K562 (cell line): ENCODE measurements at regions not wholly inside any gene's neighbourhood (a gene's known extent, or its start where the extent isn't known, plus 50 kb on each side); places are given as distances from the start of the nearest gene placed in this dataset.

ENCODE experiments used
- ATAC-seq: fragments of 200-7000 bp; cut with Tn5 transposase; 3 replicates; pipeline ENCODE4 v1.9.1; 2020; ENCODE audit warnings: moderate library complexity
- BruUV-seq: library from RNA; stranded (reverse); fragments of 400-500 nt; replicated peaks from 2 replicates; lab custom pipeline; 2021; lab: Mats Ljungman, UMichigan
- CTCF ChIA-PET: fragments of 300-600 bp; formaldehyde crosslinking; extraction: SDS; loops from one replicate; lab custom pipeline; 2021; ENCODE audit warnings: low intra/inter-chr PET ratio; lab: Yijun Ruan, JAX
- POLR2A ChIA-PET: fragments of 300-600, 350-650 bp; sonication (Branson Sonifier 250); formaldehyde crosslinking; extraction: SDS; loops from one replicate; lab custom pipeline; 2021; ENCODE audit warnings: antibody characterized with exemption, inconsistent platforms; lab: Yijun Ruan, JAX
- DNase-seq, 4 experiments: peaks; one replicate each; pipeline versions ENCODE4 v3.0.0 to v3.0.0-alpha.2; 2011 to 2018; ENCODE audit warnings: low spot score in 3 of 4, mixed read lengths in 3 of 4; ENCODE audit errors: extremely low read depth in 1 of 4
- FAIRE-seq: peaks from 2 replicates; lab custom pipeline; 2011; peaks lifted over from hg19 to GRCh38; lab: Jason Lieb, UNC
- H2AFZ ChIP-seq: 2 replicates; pipeline ENCODE4 v1.6.0; 2011; ENCODE audit warnings: low read depth, low read length, control low read depth, inconsistent platforms
- H3K27ac ChIP-seq: fragments of 200-600 bp; 3 replicates; pipeline ENCODE4 v1.8.0; 2011; ENCODE audit warnings: low read depth, mild to moderate bottlenecking, control low read depth, inconsistent platforms, low read length, moderate library complexity, mixed read lengths; ENCODE audit errors: extremely low read depth
- H3K27me3 ChIP-seq, 2 experiments: fragments of 300-600 bp in 1 of 2; 2 replicates in 1 of 2; 3 replicates in 1 of 2; pipeline versions ENCODE4 v1.6.0 to v1.8.0; 2011; ENCODE audit warnings: inconsistent platforms in 2 of 2, low read length in 2 of 2, mild to moderate bottlenecking in 1 of 2, mixed read lengths in 1 of 2, moderate library complexity in 1 of 2; ENCODE audit not compliant: control insufficient read depth in 2 of 2, insufficient read depth in 2 of 2
- H3K36me3 ChIP-seq: fragments of 300-600 bp; 3 replicates; pipeline ENCODE4 v1.8.0; 2011; ENCODE audit warnings: mild to moderate bottlenecking, low read length, inconsistent platforms; ENCODE audit not compliant: control insufficient read depth, insufficient read depth
- H3K4me1 ChIP-seq, 2 experiments: fragments of 200-600 bp in 1 of 2; replicated peaks in 1 of 2; 2 replicates in 1 of 2; 3 replicates in 1 of 2; pipeline versions ENCODE4 v1.5.1 to v1.8.0; 2011; ENCODE audit warnings: inconsistent platforms in 2 of 2, low read length in 2 of 2, mild to moderate bottlenecking in 1 of 2, mixed read lengths in 1 of 2, moderate library complexity in 1 of 2; ENCODE audit not compliant: control insufficient read depth in 2 of 2, insufficient read depth in 2 of 2
- H3K4me2 ChIP-seq: 2 replicates; pipeline ENCODE4 v1.6.1; 2011; ENCODE audit warnings: low read length, control low read depth, inconsistent platforms, mixed read lengths; ENCODE audit not compliant: insufficient read depth
- H3K4me3 ChIP-seq: fragments of 200-600 bp; sonication (generic), shearing (Covaris generic); 2 replicates; pipeline ENCODE4 v1.5.1; 2016; ENCODE audit warnings: control low read depth, inconsistent platforms
- H3K79me2 ChIP-seq: fragments of 200-600 bp; 3 replicates; pipeline ENCODE4 v1.8.0; 2011; ENCODE audit warnings: low read length, inconsistent platforms; ENCODE audit not compliant: control insufficient read depth, insufficient read depth
- H3K9ac ChIP-seq, 2 experiments: 2 replicates each; pipeline versions ENCODE4 v1.6.0 to v1.6.1; 2011; ENCODE audit warnings: low read depth in 2 of 2, low read length in 2 of 2, control low read depth in 1 of 2, inconsistent platforms in 1 of 2, mild to moderate bottlenecking in 1 of 2, mixed read lengths in 1 of 2; ENCODE audit not compliant: insufficient read depth in 1 of 2
- H3K9me1 ChIP-seq: one replicate; pipeline ENCODE4 v1.6.0; 2011; ENCODE audit warnings: inconsistent platforms, mild to moderate bottlenecking, low read length, moderate library complexity; ENCODE audit not compliant: control insufficient read depth, insufficient read depth
- H3K9me3 ChIP-seq: replicated peaks from 2 replicates; pipeline ENCODE4 v1.5.1; 2011; ENCODE audit warnings: low read depth, low read length, inconsistent platforms; ENCODE audit not compliant: control insufficient read depth, insufficient read depth
- H4K20me1 ChIP-seq: replicated peaks from 2 replicates; pipeline ENCODE4 v1.6.1; 2011; ENCODE audit warnings: low read length, inconsistent platforms, mixed read lengths; ENCODE audit not compliant: control insufficient read depth, insufficient read depth
- DIDO1 ChIP-seq: fragments of 450-650 bp; IDR thresholded peaks from 2 replicates; pipeline ENCODE4 v1.6.1; 2016; ENCODE audit warnings: low read depth, missing biosample characterization, missing genetic modification characterization
- GATAD2A ChIP-seq: fragments of 450-650 bp; IDR thresholded peaks from 2 replicates; pipeline ENCODE4 v1.6.1; 2017
- HEY1 ChIP-seq: fragments of 250-450 bp; sonication (Bioruptor Pico); IDR thresholded peaks from 2 replicates; pipeline ENCODE4 v1.5.0; 2020; ENCODE audit warnings: mild to moderate bottlenecking, moderate library complexity, borderline replicate concordance
- MAZ ChIP-seq, 2 experiments: fragments of 450-650 bp in 1 of 2; sonication (generic) in 1 of 2; formaldehyde crosslinking; IDR thresholded peaks in 1 of 2; conservative IDR thresholded peaks in 1 of 2; 2 replicates each; pipeline versions ENCODE4 v1.4.0 to v1.5.0; 2020; ENCODE audit warnings: mild to moderate bottlenecking in 1 of 2, missing genetic modification reagents in 1 of 2
- MCM7 ChIP-seq, 2 experiments: fragments of 450-650 bp; IDR thresholded peaks; 2 replicates each; pipeline ENCODE4 v1.6.1; 2016 to 2018
- SIRT6 ChIP-seq: IDR thresholded peaks from one replicate; pipeline ENCODE4 v1.6.1; 2012; ENCODE audit warnings: low read depth, mild to moderate bottlenecking, control low read depth, inconsistent platforms, low read length, moderate library complexity
- TRIM28 ChIP-seq: fragments of 450-650 bp; IDR thresholded peaks from 2 replicates; pipeline ENCODE4 v1.6.1; 2017
- U2AF2 ChIP-seq: fragments of 200-400 bp; formaldehyde crosslinking; optimal IDR thresholded peaks from 2 replicates; pipeline ENCODE3; 2017; ENCODE audit warnings: low read depth, mild to moderate bottlenecking, low read length
- YY1 ChIP-seq, 3 experiments: IDR thresholded peaks; 2 replicates each; pipeline ENCODE4 v1.6.1; 2011; ENCODE audit warnings: low read length in 2 of 3, mild to moderate bottlenecking in 2 of 3, moderate library complexity in 2 of 3, borderline replicate concordance in 1 of 3, control low read depth in 1 of 3, low read depth in 1 of 3; ENCODE audit not compliant: insufficient read depth in 3 of 3, insufficient replicate concordance in 2 of 3, control insufficient read depth in 1 of 3, insufficient read length in 1 of 3; ENCODE audit errors: extremely low read depth in 1 of 3
- WGBS: fragments of 100-300 bp; shearing (Covaris generic); methylation state at CpG from one replicate; pipeline ENCODE4 v1.1.6; 2016; ENCODE audit warnings: low coverage, mixed read lengths; ENCODE audit not compliant: insufficient coverage; ENCODE audit errors: missing lambda C conversion rate; 5-methylcytosine and 5-hydroxymethylcytosine counted together
- in situ Hi-C: fragments of 300-500 bp; cut with MboI; formaldehyde crosslinking; loops from 4 replicates; pipeline ENCODE4 v1.15.0; 2018; ENCODE audit warnings: inconsistent platforms, mixed read lengths
- intact Hi-C: fragments of 100-400 bp; cut with micrococcal nuclease; formaldehyde crosslinking; loops from 2 replicates; pipeline ENCODE4 v1.14.2; 2022
- TF ChIP-seq, protein P1 (sequence below): IDR thresholded peaks from 2 replicates; pipeline ENCODE4 v1.6.1; 2011; ENCODE audit warnings: borderline replicate concordance, low read depth, mild to moderate bottlenecking, moderate library complexity, low read length; ENCODE audit not compliant: insufficient read depth, poor library complexity, severe bottlenecking
- TF ChIP-seq, protein P2 (sequence below): fragments of 250-450 bp; sonication (Bioruptor Pico); IDR thresholded peaks from 2 replicates; pipeline ENCODE4 v1.6.1; 2021; ENCODE audit warnings: mild to moderate bottlenecking

DNA sequence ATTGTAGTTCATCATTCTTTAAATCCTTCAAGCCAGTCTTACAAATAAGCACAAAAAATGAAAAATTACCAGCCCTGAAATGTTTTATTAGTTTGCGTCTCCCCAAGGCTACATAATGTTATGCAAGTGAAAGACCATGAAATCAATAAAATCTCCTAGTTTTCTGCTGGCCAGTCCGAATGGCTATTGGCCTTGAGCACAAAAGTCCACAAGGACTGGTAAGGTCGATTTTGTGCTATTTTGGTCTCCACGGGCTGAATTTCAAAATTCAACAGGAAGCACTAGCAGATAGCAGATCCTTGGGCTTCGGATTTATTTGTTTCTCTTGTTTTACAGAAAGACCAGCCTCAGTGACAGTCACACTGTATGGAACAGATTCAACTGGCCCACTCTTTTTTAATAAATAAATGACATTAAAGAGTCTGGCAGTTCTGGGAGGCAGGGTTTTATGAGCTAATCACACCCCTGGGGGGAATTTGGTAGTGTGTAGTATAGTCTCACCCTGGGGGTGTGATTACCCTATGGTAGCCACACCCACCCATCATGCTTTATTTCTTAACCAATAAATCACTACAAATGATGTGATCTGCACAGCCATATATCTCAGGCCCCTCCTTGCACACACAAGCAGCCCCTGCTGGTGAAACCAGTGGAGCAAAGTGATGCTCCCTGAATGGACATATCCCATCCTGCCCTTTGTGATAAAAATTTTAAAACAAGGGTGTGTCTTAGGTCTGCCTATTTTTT is 51.1 kb upstream of the TMEM33 start:
- H3K4me3 ChIP-seq, result no peak overlapping the region

DNA sequence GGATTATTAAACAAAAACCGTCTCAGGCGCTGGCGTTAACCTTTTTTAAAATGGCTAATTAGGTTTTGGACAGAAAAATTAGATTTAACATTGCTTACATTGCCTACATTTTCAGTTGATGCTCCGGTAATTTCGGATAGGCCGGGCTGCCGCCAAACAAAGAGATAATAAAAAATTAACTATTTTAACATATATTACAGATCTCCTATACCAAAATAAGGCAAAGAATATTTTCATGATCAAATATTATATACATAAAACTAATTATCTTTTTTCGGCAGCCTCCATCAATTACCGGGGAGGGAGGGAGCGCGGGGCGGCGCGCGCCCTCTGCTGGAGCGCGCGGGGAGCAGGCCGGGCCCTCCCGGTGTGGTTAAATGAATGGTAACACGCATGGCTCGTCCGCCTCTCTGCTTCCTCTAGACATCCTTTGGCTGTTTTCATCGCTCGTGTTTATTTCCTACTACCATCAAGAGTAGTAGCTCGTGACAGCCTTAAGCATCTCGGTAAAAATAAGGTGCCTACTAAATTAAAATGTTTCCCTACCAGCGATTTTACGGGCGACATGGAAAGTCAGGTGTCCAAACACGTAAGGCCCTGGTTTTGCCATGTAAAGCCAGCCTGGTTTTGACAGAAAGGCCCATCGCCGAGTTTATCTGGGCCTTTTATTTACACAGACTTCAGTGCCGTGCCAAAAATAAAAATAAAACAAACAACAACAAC is 52.4 kb upstream of the TMEM33 start:
- H3K9me3 ChIP-seq, result no peaks in the 10 kb centered on the region
- no peak overlapping the region for H3K9ac ChIP-seq
- ATAC-seq, result peak; percentile 97
- no peak overlapping the region; the same call in 1 of the 2 replicates for H2AFZ ChIP-seq
- ChIA-PET CTCF (interaction anchor here (0.9 to 1.2 kb wide), 3 partner anchors 29 to 193 kb away, joined by 3 to 4 read pairs (median 4); no protein-coding TSS in a partner anchor), POLR2A (no interaction called here)
- H3K27me3 ChIP-seq, result peaks cover 24 to 38% of the 10 kb centered on the region in 2 experiments
- DNase-seq, result peak; percentile 54 to 84 (median 78)
- no peak overlapping the region for H3K27ac ChIP-seq
- H3K4me1 ChIP-seq, result peaks cover 0 to 9% of the 10 kb centered on the region in 2 experiments; a peak in 1 of 5 replicates
- H3K79me2 ChIP-seq, result no peaks in the 10 kb centered on the region
- FAIRE-seq, result peak; percentile 6
- no TSS peak for BruUV-seq
- WGBS, result 20% methylated on average over 33 of the region's 34 CpGs
- intact Hi-C loops, result loop anchor here (1.0 kb wide), 1 partner anchor 601 kb away; no protein-coding TSS in a partner anchor
- H3K4me2 ChIP-seq, result no peak overlapping the region
- in situ Hi-C loops, result loop anchor here (10.0 kb wide), 1 partner anchor 598 kb away; no protein-coding TSS in a partner anchor
- no peaks in the 10 kb centered on the region for H4K20me1 ChIP-seq
- H3K9me1 ChIP-seq, result no peaks in the 10 kb centered on the region
- no peak overlapping the region for H3K4me3 ChIP-seq
- H3K36me3 ChIP-seq, result no peaks in the 10 kb centered on the region
- TF ChIP-seq, protein P1, sequence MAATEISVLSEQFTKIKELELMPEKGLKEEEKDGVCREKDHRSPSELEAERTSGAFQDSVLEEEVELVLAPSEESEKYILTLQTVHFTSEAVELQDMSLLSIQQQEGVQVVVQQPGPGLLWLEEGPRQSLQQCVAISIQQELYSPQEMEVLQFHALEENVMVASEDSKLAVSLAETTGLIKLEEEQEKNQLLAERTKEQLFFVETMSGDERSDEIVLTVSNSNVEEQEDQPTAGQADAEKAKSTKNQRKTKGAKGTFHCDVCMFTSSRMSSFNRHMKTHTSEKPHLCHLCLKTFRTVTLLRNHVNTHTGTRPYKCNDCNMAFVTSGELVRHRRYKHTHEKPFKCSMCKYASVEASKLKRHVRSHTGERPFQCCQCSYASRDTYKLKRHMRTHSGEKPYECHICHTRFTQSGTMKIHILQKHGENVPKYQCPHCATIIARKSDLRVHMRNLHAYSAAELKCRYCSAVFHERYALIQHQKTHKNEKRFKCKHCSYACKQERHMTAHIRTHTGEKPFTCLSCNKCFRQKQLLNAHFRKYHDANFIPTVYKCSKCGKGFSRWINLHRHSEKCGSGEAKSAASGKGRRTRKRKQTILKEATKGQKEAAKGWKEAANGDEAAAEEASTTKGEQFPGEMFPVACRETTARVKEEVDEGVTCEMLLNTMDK, result peak; percentile 71
- TF ChIP-seq YY1 (IDR thresholded peaks at IDR 0.05; ENCODE audit: borderline replicate concordance in 1 of 3, control insufficient read depth in 1 of 3, extremely low read depth in 1 of 3, insufficient read depth in 3 of 3, insufficient read length in 1 of 3, insufficient replicate concordance in 2 of 3, low read depth in 1 of 3, low read length in 2 of 3), result peak in 1 of 3 experiments; percentile 21
- TF ChIP-seq U2AF2, result no peak
- TF ChIP-seq MAZ (CRISPR knock-in tag; conservative IDR thresholded peaks at IDR 0.05 in 1 of 2, IDR thresholded peaks at IDR 0.05 in 1 of 2), result peak in 1 of 2 experiments; percentile 54; a peak in 1 of 4 replicates
- TF ChIP-seq, protein P2, sequence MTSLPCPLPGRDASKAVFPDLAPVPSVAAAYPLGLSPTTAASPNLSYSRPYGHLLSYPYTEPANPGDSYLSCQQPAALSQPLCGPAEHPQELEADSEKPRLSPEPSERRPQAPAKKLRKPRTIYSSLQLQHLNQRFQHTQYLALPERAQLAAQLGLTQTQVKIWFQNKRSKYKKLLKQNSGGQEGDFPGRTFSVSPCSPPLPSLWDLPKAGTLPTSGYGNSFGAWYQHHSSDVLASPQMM, result no peak

More for the DNA sequence above, 51.1 kb upstream of the TMEM33 start:
- in situ Hi-C loops, result loop anchor here (10.0 kb wide), 1 partner anchor 599 kb away; no protein-coding TSS in a partner anchor
- Histone ChIP-seq H3K4me1 (peaks cover 0 to 9% of the 10 kb centered on the region in 2 experiments; a peak in 1 of 5 replicates), H3K9ac (no peak overlapping the region), H3K9me3 (no peaks in the 10 kb centered on the region), H3K9me1 (no peaks in the 10 kb centered on the region), H3K27ac (no peak overlapping the region), H4K20me1 (no peaks in the 10 kb centered on the region), H3K4me2 (no peak overlapping the region), H2AFZ (no peak overlapping the region), H3K36me3 (no peaks in the 10 kb centered on the region), H3K27me3 (peaks cover 16 to 24% of the 10 kb centered on the region in 2 experiments), H3K79me2 (no peaks in the 10 kb centered on the region)
- no peak for FAIRE-seq
- no peak for TF ChIP-seq HEY1 (CRISPR knock-in tag)
- TF ChIP-seq MCM7 (IDR thresholded peaks at IDR 0.05), result no peak
- TF ChIP-seq GATAD2A, result no peak
- no peak for TF ChIP-seq SIRT6
- no peak for TF ChIP-seq DIDO1 (tag)
- no peak for TF ChIP-seq TRIM28
- ChIA-PET POLR2A (no interaction called here), CTCF (no interaction called here)
- BruUV-seq, result no TSS peak
- no peak for ATAC-seq
- no peak for DNase-seq
- intact Hi-C loops, result loop anchor here (1.0 kb wide), 1 partner anchor 191 kb away; no protein-coding TSS in a partner anchor
- 6% methylated on average over 5 of the region's 5 CpGs for WGBS
